ENCODE measurements at regions not wholly inside any gene's neighbourhood (a gene's known extent, or its start where the extent isn't known, plus 50 kb on each side); places are given as distances from the start of the nearest gene placed in this dataset.

DNA sequence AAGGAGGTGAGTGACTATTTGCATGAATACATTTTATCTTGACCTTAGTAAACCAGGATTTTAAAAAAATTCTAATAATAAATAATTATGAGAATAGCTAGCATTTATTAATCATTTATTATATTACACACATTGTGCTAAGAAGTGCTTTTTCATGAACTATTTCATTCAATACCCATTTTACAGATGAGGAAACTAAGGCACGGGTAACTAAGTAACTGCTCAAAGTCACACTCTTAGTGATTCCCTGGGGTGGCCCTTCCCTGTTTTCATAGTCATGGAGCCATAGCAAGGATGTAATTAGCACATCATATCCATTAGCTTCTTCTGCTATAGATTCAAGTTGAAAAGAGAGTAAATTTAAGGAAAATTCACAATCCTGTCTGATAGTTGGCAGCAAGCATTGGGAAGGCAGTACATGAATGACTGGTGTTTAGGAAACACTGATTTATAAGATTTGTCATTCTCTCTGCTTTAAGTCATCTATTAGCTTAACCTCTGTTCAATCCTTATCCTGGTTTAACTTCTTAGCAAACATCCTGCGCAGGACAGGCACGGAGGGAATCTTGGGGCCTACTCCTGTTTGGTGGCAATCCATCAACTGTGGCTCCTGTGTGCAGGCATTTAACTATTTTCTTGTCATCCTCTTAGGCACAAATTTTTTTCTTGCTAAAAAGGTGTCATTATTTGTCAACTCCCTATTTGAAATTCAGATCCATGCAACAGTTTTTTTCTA lies 68.3 kb downstream of the RIN2 start:
- TF ChIP-seq, protein P1, sequence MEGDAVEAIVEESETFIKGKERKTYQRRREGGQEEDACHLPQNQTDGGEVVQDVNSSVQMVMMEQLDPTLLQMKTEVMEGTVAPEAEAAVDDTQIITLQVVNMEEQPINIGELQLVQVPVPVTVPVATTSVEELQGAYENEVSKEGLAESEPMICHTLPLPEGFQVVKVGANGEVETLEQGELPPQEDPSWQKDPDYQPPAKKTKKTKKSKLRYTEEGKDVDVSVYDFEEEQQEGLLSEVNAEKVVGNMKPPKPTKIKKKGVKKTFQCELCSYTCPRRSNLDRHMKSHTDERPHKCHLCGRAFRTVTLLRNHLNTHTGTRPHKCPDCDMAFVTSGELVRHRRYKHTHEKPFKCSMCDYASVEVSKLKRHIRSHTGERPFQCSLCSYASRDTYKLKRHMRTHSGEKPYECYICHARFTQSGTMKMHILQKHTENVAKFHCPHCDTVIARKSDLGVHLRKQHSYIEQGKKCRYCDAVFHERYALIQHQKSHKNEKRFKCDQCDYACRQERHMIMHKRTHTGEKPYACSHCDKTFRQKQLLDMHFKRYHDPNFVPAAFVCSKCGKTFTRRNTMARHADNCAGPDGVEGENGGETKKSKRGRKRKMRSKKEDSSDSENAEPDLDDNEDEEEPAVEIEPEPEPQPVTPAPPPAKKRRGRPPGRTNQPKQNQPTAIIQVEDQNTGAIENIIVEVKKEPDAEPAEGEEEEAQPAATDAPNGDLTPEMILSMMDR (conservative IDR thresholded peaks at IDR 0.05) = no peak
- no peak for TF ChIP-seq ZFX (IDR thresholded peaks at IDR 0.05)
